DOHH2 (cell line): ENCODE measurements at regions not wholly inside any gene's neighbourhood (a gene's known extent, or its start where the extent isn't known, plus 50 kb on each side); places are given as distances from the start of the nearest gene placed in this dataset.

ENCODE experiments used
- H3F3A ChIP-seq: fragments of 200-600 bp; sonication (generic), shearing (Covaris generic); 2 replicates; pipeline ENCODE4 v1.6.0; 2016; ENCODE audit warnings: antibody characterized with exemption, mild to moderate bottlenecking; ENCODE audit not compliant: control insufficient read depth, insufficient read depth
- H3K27ac ChIP-seq: fragments of 200-600 bp; sonication (generic); 2 replicates; pipeline ENCODE4 v1.5.1; 2014; ENCODE audit warnings: low read depth, mild to moderate bottlenecking, low read length, moderate library complexity
- H3K27me3 ChIP-seq: fragments of 200-600 bp; sonication (generic); 2 replicates; pipeline ENCODE4 v1.6.1; 2014; ENCODE audit warnings: mild to moderate bottlenecking, low read length, mixed read lengths; ENCODE audit not compliant: control insufficient read depth
- H3K36me3 ChIP-seq: fragments of 200-600 bp; sonication (generic); 2 replicates; pipeline ENCODE4 v1.6.1; 2014; ENCODE audit warnings: mild to moderate bottlenecking, low read length, moderate library complexity, mixed read lengths; ENCODE audit not compliant: control insufficient read depth
- H3K4me1 ChIP-seq: fragments of 200-600 bp; sonication (generic); 2 replicates; pipeline ENCODE4 v1.6.1; 2014; ENCODE audit warnings: mild to moderate bottlenecking, low read length, mixed read lengths; ENCODE audit not compliant: control insufficient read depth
- H3K4me2 ChIP-seq: fragments of 200-600 bp; sonication (generic); 2 replicates; pipeline ENCODE4 v1.6.0; 2014; ENCODE audit warnings: mild to moderate bottlenecking, low read length, moderate library complexity
- H3K4me3 ChIP-seq: fragments of 200-600 bp; sonication (generic); 2 replicates; pipeline ENCODE4 v1.5.1; 2014; ENCODE audit warnings: mild to moderate bottlenecking, low read length, mixed read lengths
- H3K79me2 ChIP-seq: fragments of 200-600 bp; sonication (generic); 2 replicates; pipeline ENCODE4 v1.6.1; 2014; ENCODE audit warnings: mild to moderate bottlenecking, low read length, mixed read lengths; ENCODE audit not compliant: control insufficient read depth
- H3K9me2 ChIP-seq: fragments of 200-600 bp; sonication (generic); replicated peaks from 2 replicates; pipeline ENCODE4 v1.6.1; 2014; ENCODE audit warnings: mild to moderate bottlenecking, low read length, mixed read lengths; ENCODE audit not compliant: control insufficient read depth
- H3K9me3 ChIP-seq: fragments of 200-600 bp; sonication (generic); 2 replicates; pipeline ENCODE4 v1.6.1; 2014; ENCODE audit warnings: antibody characterized with exemption, low read length, mixed read lengths; ENCODE audit not compliant: control insufficient read depth, insufficient read depth
- H4K20me1 ChIP-seq: fragments of 200-600 bp; sonication (generic); 2 replicates; pipeline ENCODE4 v1.6.0; 2014; ENCODE audit warnings: low read depth, mild to moderate bottlenecking, antibody characterized with exemption, low read length, moderate library complexity; ENCODE audit not compliant: control insufficient read depth, insufficient read depth
- EZH2phosphoT487 ChIP-seq: fragments of 200-600 bp; sonication (generic); IDR thresholded peaks from 2 replicates; pipeline ENCODE4 v1.6.1; 2017; ENCODE audit warnings: borderline replicate concordance, mild to moderate bottlenecking, antibody characterized with exemption, low read length, moderate library complexity, mixed read lengths
- TF ChIP-seq, protein P1 (sequence below): fragments of 200-600 bp; sonication (generic); IDR thresholded peaks from one replicate; pipeline ENCODE4 v1.5.1; 2014; ENCODE audit warnings: antibody characterized with exemption, mild to moderate bottlenecking, low read depth, low read length; ENCODE audit not compliant: poor library complexity, severe bottlenecking

- Histone ChIP-seq H3K27ac (no peak overlapping the region), H3K27me3 (no peaks in the 10 kb centered on the region), H3K79me2 (no peaks in the 10 kb centered on the region), H3K4me2 (no peak overlapping the region), H3K36me3 (no peaks in the 10 kb centered on the region), H3K9me2 (no peaks in the 10 kb centered on the region), H3K4me3 (no peak overlapping the region), H3K9me3 (no peaks in the 10 kb centered on the region), H3K4me1 (peaks cover 6% of the 10 kb centered on the region), H3F3A (no peaks in the 10 kb centered on the region), H4K20me1 (no peaks in the 10 kb centered on the region)
- TF ChIP-seq EZH2phosphoT487: no peak
- TF ChIP-seq, protein P1, sequence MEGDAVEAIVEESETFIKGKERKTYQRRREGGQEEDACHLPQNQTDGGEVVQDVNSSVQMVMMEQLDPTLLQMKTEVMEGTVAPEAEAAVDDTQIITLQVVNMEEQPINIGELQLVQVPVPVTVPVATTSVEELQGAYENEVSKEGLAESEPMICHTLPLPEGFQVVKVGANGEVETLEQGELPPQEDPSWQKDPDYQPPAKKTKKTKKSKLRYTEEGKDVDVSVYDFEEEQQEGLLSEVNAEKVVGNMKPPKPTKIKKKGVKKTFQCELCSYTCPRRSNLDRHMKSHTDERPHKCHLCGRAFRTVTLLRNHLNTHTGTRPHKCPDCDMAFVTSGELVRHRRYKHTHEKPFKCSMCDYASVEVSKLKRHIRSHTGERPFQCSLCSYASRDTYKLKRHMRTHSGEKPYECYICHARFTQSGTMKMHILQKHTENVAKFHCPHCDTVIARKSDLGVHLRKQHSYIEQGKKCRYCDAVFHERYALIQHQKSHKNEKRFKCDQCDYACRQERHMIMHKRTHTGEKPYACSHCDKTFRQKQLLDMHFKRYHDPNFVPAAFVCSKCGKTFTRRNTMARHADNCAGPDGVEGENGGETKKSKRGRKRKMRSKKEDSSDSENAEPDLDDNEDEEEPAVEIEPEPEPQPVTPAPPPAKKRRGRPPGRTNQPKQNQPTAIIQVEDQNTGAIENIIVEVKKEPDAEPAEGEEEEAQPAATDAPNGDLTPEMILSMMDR: no peak
Observed at GRCh38 chr6:154926366-154926765, 68.7 kb upstream of the TIAM2 start.

GRCh38 chr6:154928325-154928922, 66.7 kb upstream of the TIAM2 start:
- no peaks in the 10 kb centered on the region for H3K36me3 ChIP-seq
- H3K4me2 ChIP-seq: no peak overlapping the region
- H3K79me2 ChIP-seq: no peaks in the 10 kb centered on the region
- H3K4me3 ChIP-seq: no peak overlapping the region
- no peak overlapping the region for H3K27ac ChIP-seq
- H4K20me1 ChIP-seq: no peaks in the 10 kb centered on the region
- no peaks in the 10 kb centered on the region for H3K9me3 ChIP-seq
- peaks cover 17% of the 10 kb centered on the region for H3K4me1 ChIP-seq
- no peaks in the 10 kb centered on the region for H3K9me2 ChIP-seq
- TF ChIP-seq EZH2phosphoT487: no peak
- TF ChIP-seq, protein P1: peak; percentile 79
- H3F3A ChIP-seq: no peaks in the 10 kb centered on the region
- no peaks in the 10 kb centered on the region for H3K27me3 ChIP-seq

GRCh38 chr6:154930451-154930851, 64.7 kb upstream of the TIAM2 start:
- Histone ChIP-seq H3K9me3 (no peaks in the 10 kb centered on the region), H3K4me3 (no peak overlapping the region), H3K27ac (no peak overlapping the region), H3K4me2 (no peak overlapping the region), H3K79me2 (no peaks in the 10 kb centered on the region), H3K36me3 (no peaks in the 10 kb centered on the region), H4K20me1 (no peaks in the 10 kb centered on the region; the same call in 1 of the 2 replicates), H3K4me1 (peaks cover 17% of the 10 kb centered on the region), H3K9me2 (no peaks in the 10 kb centered on the region), H3F3A (no peaks in the 10 kb centered on the region), H3K27me3 (no peaks in the 10 kb centered on the region)
- TF ChIP-seq, protein P1: no peak
- no peak for TF ChIP-seq EZH2phosphoT487
